HG03521 (cell line): ENCODE measurements at regions not wholly inside any gene's neighbourhood (a gene's known extent, or its start where the extent isn't known, plus 50 kb on each side); places are given as distances from the start of the nearest gene placed in this dataset.
A peak's percentile ranks its signal among the peaks of the same experiment; 100 is the strongest.
"Not testable (repeated sequence)": the region's sequence is repeated elsewhere in the genome, so short reads cannot be mapped to it uniquely, and the experiment has no call there.

ENCODE experiments used
- ATAC-seq: cut with Tn5 transposase; IDR thresholded peaks from one replicate; pipeline ENCODE4 v1.9.1; 2021; ENCODE audit warnings: mild to moderate bottlenecking, moderate library complexity; ENCODE audit not compliant: unreplicated experiment

GRCh38 chr6:140806431-140806830 lies 1326.3 kb upstream of the GJE1 start:
- no peak for ATAC-seq

- no peak for ATAC-seq
Measured at GRCh38 chr6:140794544-140794943, 1338.2 kb upstream of the GJE1 start.

GRCh38 chr6:140790109-140790508 lies 1342.6 kb upstream of the GJE1 start:
- no peak for ATAC-seq

- no peak for ATAC-seq
Measured at GRCh38 chr6:140789466-140789865, 1343.3 kb upstream of the GJE1 start.

- ATAC-seq: no peak
Measured at GRCh38 chr6:140785926-140786325, 1346.8 kb upstream of the GJE1 start.

GRCh38 chr6:140784573-140784972 lies 1348.2 kb upstream of the GJE1 start:
- no peak for ATAC-seq

GRCh38 chr6:140783504-140783903 lies 1349.2 kb upstream of the GJE1 start:
- not testable (repeated sequence) for ATAC-seq

GRCh38 chr6:140782941-140783340 lies 1349.8 kb upstream of the GJE1 start:
- no peak for ATAC-seq

- no peak for ATAC-seq
Measured at GRCh38 chr6:140779991-140780596, 1352.6 kb upstream of the GJE1 start.

- ATAC-seq: no peak
Measured at GRCh38 chr6:140779341-140779740, 1353.4 kb upstream of the GJE1 start.

- no peak for ATAC-seq
Measured at GRCh38 chr6:140777780-140778179, 1354.9 kb upstream of the GJE1 start.

- ATAC-seq: no peak
Measured at GRCh38 chr6:140775061-140775460, 1357.7 kb upstream of the GJE1 start.

GRCh38 chr6:140774080-140774505 lies 1358.6 kb upstream of the GJE1 start:
- peak; percentile 96 for ATAC-seq

- no peak for ATAC-seq
Measured at GRCh38 chr6:140773276-140773675, 1359.4 kb upstream of the GJE1 start.

- no peak for ATAC-seq
Measured at GRCh38 chr6:140772576-140772975, 1360.1 kb upstream of the GJE1 start.

- no peak for ATAC-seq
Measured at GRCh38 chr6:140768133-140768532, 1364.6 kb upstream of the GJE1 start.

GRCh38 chr6:140766999-140767398 lies 1365.7 kb upstream of the GJE1 start:
- ATAC-seq: no peak

- no peak for ATAC-seq
Measured at GRCh38 chr6:140758169-140758877, 1374.4 kb upstream of the GJE1 start.

- no peak for ATAC-seq
Measured at GRCh38 chr6:140752234-140752633, 1377.8 kb upstream of the CITED2 start.

- no peak for ATAC-seq
Measured at GRCh38 chr6:140747114-140747513, 1372.7 kb upstream of the CITED2 start.

- peak; percentile 63 for ATAC-seq
Measured at GRCh38 chr6:140744659-140745320, 1370.3 kb upstream of the CITED2 start.

- no peak for ATAC-seq
Measured at GRCh38 chr6:140736231-140736630, 1361.8 kb upstream of the CITED2 start.
